ENCODE measurements at regions not wholly inside any gene's neighbourhood (a gene's known extent, or its start where the extent isn't known, plus 50 kb on each side); places are given as distances from the start of the nearest gene placed in this dataset.
"Not testable (repeated sequence)": the region's sequence is repeated elsewhere in the genome, so short reads cannot be mapped to it uniquely, and the experiment has no call there.

DNA sequence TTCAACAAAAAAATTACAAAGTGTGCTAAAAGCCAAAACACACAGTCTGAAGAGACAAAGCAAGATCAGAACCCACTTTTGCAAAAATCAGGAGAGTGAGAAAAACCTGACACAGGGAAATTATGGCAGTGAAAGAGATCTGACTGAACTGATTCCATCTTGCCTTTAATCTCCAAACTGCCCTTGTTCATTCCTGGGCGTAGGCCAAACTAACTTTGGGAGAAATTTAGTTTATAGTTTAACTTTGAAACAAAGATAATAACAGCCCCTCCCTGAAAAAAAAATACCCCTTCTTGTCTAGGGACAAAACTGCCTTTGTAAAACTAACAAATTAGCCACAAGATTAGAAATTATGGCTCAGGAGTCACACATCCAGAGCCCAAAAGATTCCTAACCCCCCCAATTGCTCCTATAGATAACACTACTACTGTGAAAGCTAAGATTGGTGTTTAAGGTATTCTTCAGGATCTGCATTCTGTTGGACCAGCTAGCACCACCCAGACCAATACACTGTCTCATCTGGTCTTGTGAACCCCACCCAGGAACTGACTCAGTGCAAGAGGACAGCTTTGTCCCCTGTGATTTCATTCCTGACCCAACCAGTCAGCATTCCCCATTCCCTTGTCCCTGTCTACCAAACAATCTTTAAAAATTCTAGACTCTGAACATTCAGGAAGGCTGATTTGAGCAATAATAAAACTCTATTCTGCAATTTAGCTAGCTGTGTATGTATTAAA lies 226.1 kb upstream of the SH3BP4 start:
- no peak for DNase-seq (ENCODE audit: low read depth, low spot score)

DNA sequence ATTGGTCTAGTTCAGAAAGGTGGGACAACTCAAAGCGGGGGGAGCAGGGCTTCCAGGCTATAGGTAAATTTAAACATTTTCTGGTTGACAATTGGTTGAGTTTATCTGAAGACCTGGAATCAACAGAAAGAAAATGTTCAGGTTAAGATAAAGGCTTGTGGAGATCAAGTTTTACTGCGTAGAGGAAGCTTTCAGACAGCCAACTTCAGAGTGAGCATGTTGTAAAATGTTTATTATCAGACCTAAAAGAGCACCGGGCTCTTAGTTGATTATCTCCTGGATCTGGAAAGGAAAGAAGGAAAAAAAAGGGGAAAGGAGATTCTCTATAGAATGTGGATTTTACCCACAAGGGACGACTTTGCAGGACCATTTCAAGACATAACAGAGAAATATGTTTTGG lies 227.0 kb upstream of the SH3BP4 start:
- DNase-seq (ENCODE audit: low read depth, low spot score) = no peak

DNA sequence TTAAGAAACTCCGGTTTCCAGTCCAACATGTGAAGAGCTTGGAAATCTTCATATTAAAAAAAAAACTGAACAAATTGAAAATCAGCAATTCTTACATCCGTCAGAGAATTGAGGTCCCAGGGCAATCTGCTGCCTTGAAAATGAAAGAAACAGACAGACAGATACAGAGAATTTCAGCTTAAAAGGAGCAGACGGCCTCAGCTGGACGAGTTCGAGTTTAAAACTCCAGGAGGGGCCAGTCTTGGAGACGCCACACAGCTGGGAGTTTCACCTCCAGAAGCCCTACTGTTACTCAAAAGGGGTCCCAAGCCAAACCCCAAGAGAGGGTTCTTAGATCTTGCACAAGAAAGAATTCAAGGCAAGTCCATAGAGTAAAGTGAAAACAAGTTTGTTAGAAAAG lies 226.5 kb upstream of the ARL4C start:
- no peak for DNase-seq (ENCODE audit: low read depth, low spot score)

DNA sequence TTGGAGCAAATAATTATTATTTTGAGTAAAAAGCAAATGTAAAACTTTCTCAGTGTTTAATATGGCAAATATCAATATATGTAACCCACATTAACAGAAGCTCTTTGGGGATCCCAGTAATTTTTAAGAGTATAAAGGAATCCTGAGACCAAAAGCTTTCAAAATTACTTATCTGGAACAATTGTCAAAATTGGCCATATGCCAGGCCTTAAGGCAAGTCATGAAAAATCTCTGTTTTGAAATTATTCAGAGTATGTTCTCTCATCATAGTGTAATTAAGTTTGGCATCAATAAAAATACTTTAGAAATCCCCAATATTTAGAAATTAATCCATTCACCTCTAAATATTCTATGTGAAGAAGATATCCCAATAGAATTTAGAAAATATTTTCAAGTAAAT lies 225.3 kb upstream of the ARL4C start:
- DNase-seq (ENCODE audit: low read depth, low spot score) = no peak

DNA sequence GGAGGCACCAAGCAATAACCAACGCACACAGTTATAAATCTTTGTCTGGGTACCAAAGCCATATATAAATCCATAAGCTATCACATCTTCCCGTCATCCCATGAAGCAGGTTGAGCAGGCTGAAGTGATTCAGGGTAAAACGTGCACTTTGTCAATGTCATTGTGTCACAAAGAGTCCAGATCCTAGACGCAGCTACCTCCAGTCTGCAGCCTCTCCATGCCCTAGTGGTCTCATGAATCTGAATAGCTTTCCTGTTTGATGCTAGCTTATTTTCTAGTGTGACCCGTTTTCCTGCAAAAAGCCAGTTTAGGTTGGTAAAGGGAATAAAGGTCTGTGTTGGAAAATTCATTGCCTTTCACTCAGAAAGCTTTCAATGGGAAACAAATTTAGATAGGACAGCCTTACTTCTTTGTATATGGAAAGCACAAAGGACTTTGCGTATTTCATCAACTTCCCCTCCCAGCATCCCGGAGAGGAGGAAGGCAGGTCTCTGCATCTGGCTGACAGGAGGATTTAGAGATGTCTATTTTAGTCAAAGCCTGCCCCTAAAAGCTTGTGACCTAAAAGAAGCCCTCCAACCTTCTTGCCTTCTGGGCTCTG lies 222.3 kb upstream of the ARL4C start:
- no peak for DNase-seq (ENCODE audit: low read depth, low spot score)

DNA sequence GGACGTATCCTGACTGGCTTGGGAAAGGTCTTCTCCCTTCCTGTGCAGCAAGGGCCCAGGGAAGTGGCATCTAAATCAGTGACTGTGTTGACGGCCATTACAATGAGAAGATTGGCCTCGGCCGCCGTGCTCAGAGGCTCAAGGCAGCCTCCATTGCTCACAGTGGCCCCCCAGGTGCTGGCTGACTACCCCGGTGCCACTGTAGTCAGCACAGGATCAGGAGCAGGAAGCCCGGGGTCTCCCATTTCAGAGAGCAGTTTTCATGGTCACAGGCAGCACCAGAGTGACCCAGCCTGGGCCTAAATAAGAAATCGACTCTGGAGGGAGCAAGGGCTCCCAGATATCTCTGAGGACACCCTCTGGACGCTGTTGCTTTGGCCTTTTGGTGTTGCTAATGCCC lies 219.4 kb upstream of the ARL4C start:
- no peak for DNase-seq (ENCODE audit: low read depth, low spot score)

DNA sequence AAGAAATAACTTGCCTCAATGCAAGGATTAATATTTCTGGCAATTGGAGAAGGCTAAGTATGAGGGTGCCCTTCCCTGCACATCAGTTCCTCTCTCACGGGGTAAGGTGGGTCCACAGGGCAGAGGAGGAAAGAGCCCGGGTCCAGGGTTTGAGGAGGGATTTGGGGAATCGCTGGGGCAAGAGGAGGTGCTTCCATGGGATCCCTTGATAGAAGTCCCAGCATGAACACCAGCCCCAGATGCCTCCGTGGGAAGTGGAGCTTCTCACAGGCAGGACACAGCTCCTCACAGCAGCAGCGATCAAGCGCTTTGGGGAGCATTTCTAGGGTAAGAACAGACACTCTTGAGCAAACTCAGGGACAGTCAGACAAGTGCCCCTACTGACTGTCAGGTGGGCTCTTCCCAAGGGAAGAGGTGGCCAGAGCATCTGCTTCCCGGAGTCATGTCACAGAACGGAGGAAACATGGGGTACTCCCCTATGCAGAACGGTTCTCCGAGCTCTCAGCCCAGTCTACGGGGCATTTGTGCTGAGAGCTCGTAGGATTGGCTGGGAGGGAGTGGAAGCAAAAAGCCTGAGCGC lies 218.9 kb upstream of the ARL4C start:
- DNase-seq (ENCODE audit: low read depth, low spot score) = no peak

DNA sequence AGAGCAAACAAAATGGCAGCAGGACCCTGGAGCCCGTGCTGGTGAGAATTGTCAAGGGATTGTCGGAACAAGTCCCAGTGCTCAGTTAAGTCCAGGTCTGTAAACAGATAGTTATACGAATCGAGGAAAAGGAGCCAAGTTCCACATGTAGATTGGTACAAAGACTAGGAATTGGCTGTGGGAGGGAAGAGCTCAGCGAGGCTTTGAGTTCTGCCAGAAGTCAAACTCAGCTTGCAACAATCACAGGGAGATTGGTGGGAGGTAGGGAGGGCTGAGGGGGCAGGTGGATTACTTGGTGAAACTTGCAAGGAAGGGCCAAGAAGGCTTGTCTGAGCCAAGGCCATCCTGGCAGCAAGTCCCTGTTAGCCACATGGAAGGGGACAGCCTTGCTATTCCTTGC lies 217.8 kb upstream of the ARL4C start:
- DNase-seq (ENCODE audit: low read depth, low spot score) = no peak

DNA sequence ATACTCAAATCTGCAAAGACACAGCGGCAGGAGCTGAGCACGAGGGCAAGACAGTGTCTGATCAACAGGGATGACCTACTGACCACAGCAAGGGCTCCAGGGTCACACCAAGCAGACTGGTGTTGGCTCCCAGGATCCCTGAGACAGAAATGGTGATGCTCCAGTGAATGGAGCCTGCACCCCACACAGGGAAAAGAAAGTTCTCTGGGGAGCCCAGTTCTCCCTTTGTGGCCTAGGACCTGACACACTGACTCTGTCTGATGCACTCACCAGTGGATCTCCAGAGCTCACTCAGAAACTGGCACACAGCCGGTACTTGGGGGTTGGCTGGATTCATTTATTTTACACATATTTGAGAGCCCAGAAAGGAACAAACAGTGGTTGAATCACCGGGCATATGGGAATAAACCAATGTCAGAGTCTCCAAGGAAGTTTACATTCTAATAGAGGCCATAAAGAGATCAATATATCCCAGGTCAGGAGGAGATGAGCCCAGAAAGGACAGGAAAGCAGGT lies 215.6 kb upstream of the ARL4C start:
- no peak for DNase-seq (ENCODE audit: low read depth, low spot score)

DNA sequence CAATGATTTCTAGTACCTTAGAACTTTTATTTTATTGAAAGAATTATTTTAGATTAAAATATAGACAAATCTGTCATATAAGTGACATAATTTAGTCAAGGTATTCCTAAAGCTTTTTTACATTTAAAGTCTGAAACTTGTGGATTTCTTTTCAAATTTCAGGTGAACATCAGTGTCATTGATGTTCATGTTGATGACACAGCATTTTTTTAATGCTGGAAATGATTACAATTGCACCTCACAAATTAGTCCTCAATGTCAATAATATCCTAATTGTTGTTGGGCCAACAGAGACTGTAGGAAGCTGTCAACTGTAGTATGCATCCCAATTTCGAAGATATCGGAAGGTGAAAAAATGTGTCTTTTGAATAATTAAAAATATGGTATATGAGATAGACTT lies 214.4 kb upstream of the ARL4C start:
- no peak for DNase-seq (ENCODE audit: low read depth, low spot score)

DNA sequence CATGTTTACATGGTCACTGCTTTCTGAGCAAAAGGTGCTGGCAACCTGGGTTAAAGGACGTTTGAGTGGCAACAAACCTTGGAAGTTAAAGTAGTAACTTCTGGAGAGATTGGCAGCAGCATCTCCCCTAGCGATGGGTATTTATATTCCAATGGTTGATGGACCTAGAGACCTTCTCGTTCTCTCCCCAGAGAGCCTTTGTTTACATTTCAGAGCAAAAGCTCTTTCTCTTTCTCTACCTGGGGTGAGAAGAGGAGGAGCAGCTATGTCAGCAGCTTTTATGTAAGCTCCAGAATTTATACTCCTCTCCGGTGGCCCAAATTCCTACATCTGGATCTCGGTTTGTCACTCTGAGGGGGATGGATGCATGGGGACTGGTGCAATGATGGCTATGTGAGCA lies 213.7 kb upstream of the ARL4C start:
- DNase-seq (ENCODE audit: low read depth, low spot score) = no peak

DNA sequence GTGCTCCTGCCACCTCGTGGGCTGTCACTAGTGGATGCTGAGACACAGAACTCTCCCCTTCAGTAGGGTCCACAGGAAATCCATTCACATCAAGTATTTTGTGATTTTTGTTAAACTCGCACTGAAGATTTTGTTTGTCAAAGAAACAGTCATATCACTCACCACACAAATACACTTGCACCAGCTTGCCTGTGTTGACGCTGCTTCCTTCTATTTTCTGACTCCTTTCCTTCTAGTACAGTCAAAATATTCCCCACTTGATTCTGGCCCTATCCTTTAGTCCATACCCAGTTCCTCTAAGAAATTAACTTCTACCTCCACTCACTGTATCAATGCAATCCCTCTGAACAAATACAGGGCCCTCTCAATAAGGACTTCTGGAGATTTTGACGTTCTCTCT lies 213.2 kb upstream of the ARL4C start:
- no peak for DNase-seq (ENCODE audit: low read depth, low spot score)

DNA sequence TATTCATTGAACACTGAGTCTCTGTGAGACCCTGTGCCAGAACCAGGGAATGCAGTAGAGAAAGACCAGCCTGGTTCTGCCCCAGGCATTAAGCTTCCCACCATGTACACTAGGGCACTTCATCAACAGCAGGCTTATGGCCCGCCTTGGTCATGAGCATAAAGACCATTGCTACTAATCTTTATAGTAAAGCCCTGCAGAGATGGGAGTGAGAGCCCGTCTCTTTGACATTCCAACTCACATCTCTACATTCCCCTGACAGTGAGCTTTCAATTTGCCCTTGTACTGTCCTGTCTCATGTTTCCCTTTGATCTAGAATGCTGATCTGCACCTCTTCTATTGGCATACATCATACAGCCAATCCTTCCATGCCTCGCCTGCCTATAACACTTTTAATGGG lies 211.8 kb upstream of the ARL4C start:
- DNase-seq (ENCODE audit: low read depth, low spot score) = no peak

DNA sequence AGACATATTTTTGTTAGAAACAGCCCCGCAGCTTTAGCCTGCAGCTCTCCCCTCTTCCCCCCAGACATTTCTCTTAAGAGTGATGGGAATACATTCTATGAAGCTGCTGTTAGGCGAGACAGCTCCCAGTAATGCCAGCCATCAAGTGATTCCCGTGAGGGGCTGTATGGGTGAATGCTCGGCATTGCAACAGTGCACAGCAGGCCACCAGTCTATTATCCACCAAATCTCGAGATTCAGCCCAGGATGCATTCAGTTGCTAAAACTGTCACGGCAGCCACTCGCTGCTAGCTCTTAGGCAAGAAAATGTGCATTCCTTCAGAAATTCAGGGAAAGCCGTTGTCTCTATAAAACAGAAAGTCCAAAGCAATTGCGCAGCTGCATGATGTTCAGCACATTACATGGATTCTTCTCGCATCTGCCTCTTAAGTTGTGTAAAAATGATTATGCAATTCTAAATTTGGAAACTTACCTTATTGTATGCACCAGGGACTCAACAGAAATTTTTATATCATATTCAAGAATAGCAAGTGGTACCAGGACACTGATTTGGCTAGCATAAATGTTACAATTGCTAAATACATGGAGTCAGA lies 211.3 kb upstream of the ARL4C start:
- DNase-seq (ENCODE audit: low read depth, low spot score) = no peak

DNA sequence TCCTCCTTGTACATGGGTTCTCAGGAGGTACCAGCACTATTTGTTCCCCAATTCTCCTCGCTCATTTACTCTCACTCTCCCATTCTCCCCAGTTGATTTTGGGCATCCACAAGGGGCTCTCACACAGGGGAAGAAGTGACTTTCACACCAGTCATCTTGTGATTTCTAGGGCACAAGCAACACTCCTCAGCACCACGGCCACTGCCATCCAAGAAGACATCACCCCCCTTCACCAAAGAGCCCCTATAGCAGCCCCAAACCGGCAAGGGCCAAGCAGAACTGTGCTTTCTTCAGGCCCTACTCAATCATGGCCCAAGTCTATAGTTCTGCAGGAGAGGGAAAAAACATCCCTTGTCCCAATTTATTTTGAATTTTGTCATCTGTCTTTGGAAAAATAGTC lies 209.2 kb upstream of the ARL4C start:
- DNase-seq (ENCODE audit: low read depth, low spot score) = no peak

DNA sequence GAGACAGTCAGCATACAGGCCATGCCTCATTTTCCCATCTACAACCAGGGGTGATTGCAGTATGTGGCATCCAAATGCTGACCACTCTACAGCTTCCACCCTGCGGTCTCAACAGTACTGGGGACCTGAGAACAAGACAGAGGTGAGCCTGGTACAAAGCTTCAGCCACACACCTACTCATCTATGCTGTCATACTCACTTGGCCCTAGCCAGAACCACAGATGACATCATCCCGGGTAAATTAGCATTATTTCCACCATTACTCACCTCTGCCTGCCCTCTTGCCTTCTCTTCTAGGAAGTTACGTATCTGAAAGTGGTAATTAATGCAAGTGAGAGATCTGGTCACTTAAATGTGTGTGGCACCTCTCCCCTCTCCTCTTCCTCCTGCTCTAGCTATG lies 208.2 kb upstream of the ARL4C start:
- DNase-seq (ENCODE audit: low read depth, low spot score) = no peak

DNA sequence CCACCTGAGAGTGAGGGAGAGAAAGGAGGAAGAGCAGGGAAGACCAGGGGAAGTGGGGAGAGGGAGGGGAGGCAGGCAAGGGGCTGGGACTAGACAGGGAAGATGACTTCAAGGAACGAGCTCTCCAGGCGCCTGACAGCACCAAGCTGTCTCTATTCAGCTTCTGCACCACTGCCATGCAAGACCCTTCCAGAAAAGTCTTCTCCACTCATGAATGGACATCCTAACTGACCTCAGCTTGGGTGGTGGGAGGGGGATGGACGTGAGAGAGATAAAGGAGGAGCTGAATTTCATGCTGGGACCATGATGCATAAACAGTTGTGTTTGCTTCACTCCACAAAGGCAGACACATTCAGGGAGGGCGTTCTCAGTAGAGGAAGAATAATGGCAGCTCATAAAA lies 206.4 kb upstream of the ARL4C start:
- no peak for DNase-seq (ENCODE audit: low read depth, low spot score)

DNA sequence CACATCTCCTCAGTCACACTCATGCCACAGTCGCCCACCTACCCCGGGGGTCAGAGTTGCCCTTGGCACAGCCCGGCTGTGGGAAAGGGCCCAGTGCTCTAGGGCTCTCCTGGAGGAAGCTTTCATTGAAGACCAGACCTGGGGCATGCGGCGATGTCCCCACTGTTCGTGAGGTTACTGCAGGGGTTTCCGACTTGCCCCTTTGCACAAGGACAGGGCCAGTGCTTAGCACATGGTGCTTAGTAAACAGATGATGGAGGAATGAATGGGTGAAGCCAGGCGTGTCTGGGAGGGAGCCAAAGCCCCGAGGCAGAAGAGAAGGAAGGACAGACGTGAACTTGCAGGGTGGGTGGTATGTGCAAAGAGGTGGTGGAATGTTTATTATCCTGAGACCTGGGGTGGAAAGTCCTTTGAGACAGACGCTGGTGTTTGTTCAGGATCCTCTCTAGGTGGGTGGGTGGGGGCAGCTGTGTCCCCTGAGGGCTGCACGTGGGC lies 205.9 kb upstream of the ARL4C start:
- no peak for DNase-seq (ENCODE audit: low read depth, low spot score)

DNA sequence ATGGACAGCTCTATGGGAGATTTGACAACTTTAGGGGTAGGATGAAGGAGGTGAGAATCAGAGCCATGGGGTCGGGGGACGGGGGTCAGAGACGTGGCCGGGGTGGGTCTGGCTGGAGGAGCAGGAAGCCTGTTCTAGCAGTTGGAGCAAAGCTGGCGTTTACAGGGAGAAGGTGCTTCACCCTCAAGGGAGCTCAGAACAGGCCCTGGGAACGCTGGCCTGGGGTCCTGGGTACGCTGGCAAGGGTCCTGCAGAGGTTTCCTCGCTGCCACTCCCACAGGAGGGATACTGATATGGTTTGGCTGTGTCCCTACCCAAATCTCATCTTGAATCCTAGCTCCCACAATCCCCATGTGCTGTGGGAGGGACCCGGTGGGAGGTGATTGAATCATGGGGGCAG lies 205.0 kb upstream of the ARL4C start:
- DNase-seq (ENCODE audit: low read depth, low spot score) = no peak

DNA sequence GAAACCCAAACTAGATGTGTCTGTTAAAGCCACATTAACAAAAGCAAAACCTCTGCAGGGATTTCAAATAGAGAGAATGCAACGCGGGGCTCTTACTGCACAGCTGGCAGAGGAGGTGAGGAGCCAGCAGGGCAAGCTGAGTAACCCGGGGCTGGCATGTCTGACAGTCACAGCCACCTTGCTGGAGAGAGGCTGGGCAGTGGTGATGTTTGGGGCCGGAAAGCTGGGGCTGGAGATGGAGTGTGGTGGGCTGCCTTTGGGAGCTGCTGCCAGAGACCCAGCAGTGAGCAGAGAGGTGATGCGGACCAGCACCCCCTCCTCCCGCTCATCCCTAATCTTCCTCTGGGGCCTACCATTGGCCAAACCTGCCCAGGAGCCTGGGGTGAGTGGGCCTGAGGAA lies 204.5 kb upstream of the ARL4C start:
- DNase-seq (ENCODE audit: low read depth, low spot score) = no peak

DNA sequence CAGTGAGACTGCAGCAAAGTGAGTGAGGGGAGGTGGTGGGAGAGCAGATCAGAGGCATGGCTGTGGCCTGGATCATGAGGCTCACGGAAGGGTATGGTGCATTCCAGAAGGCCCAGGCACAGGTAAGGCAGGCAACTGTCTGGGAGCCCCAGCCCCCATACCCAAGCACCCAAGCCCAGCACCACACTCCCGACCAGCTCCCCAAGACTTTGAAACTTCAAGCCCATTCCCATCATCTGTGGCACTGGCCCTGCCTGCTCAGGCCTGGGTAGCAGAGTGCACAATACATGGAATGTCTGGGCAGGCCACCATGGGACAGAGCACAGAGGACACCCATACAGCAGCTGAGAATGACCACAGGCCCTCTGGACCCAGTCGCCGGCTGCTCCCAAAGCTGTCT lies 202.6 kb upstream of the ARL4C start:
- no peak for DNase-seq (ENCODE audit: low read depth, low spot score)

DNA sequence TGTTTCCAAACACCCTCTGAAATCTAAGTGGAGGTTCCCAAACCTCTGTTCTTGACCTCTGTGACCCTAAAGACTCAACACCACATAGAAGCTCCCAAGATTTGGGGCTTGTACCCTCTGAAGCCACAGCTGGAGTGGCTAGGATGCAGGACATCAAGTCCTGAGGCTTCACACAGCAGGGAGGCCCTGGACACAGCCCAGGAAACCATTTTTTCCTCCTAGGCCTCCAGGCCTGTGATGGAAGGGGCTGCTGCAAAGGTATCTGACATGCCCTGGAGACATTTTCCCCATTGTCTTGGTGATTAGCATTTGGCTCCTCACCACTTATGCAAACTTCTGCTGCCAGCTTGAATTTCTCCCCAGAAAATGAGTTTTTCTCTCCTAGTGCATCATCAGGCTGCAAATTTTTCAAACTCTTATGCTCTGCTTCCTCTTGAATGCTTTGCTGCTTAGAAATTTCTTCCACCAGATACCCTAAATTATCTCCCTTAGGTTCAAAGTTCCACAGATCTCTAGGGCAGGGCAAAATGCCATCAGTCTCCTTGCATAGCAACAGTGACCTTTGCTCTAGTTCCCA lies 200.5 kb upstream of the ARL4C start:
- DNase-seq (ENCODE audit: low read depth, low spot score) = not testable (repeated sequence)
